HPDE6-E6E7 (cell line): ENCODE measurements at regions not wholly inside any gene's neighbourhood (a gene's known extent, or its start where the extent isn't known, plus 50 kb on each side); places are given as distances from the start of the nearest gene placed in this dataset.
A peak's percentile ranks its signal among the peaks of the same experiment; 100 is the strongest.

Experiments
- DNase-seq: peaks from one replicate; pipeline ENCODE4 v3.0.0; 2011; ENCODE audit warnings: missing footprints; ENCODE audit errors: extremely low spot score

GRCh38 chr1:239993366-239993765, 98.3 kb upstream of the FMN2 start:
- DNase-seq, result no peak

DNA sequence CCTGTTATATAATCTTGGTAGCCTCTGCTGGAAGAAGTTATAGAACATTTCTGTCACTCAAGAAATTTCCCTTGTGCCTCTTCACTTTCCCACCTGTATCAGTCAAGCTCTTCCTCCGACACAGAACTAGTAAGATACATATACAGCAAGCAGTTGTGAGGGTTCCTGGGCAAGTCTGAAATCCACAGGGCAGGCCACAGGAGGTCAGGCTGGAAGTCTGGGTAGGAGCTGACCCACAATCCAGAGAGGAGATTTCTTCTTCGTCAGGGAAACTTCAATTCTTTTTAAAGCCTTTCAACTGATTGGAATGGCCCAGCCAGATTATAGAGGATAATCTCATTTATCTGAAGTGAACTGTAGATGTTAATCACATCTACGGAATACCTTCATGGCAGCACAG, 96.4 kb upstream of the FMN2 start:
- DNase-seq, result no peak

- DNase-seq, result no peak
These were observed 94.5 kb upstream of the FMN2 start for GRCh38 chr1:239997160-239997514.

- no peak for DNase-seq
These were observed 94.0 kb upstream of the FMN2 start for GRCh38 chr1:239997515-239998311.

GRCh38 chr1:239998312-239998649, 93.4 kb upstream of the FMN2 start:
- no peak for DNase-seq

- DNase-seq, result no peak
These were observed 92.5 kb upstream of the FMN2 start for GRCh38 chr1:239999170-239999569.

GRCh38 chr1:240000634-240001033, 91.0 kb upstream of the FMN2 start:
- no peak for DNase-seq

- DNase-seq, result no peak
These were observed 90.4 kb upstream of the FMN2 start for GRCh38 chr1:240001177-240001740.

DNA sequence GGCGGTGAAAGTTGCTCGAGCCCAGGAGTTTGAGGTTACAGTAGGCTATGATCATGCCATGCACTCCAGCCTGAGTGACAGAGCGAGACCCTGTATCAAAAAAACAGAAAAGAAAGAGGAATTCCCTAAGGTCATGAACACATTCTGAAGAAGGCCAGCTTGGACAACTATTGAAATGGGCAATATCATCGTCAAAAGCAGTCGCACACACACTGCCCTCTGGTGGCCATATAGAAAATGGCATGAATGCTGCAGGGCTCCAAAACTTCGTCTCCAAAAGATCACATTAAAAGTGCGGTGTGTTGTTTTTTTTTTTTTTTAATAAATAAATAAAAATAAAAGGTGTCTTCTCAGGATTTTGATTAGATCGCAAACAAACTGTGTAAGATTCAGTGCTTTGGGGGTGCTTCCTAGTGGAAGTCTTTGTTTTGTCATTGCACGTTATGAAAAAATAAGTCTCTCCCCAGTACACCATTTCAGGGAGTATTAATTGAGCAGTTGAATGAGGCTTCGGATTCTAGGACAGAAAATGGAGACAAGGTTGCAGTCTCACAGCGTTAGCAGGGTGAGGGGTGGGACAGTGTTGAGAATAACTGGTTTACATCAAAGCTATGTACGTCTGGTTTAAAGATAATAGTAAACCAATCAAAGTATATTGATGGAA, 87.5 kb upstream of the FMN2 start:
- no peak for DNase-seq

- no peak for DNase-seq
These were observed 85.6 kb upstream of the FMN2 start for GRCh38 chr1:240005997-240006650.

DNA sequence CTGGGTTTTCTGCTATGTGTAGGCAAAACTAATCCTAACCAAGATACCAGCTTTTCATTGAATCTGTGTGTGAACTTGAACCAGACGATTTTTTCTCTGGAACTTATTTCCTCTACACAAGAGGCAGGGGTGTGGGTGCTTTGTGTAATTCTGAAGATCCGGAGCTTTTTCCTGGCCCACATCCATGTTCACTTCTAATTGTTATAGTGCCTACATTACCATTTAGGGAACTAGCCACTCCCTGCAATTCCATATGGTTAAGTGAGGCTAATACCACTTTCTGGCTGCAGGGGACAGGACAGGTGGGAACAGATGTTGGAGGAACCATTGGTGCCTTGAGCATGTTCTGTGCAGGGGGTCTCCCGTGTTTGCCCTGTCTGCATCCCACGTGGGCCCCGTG, 83.4 kb upstream of the FMN2 start:
- DNase-seq, result no peak

GRCh38 chr1:240014051-240014450, 77.6 kb upstream of the FMN2 start:
- DNase-seq, result no peak

DNA sequence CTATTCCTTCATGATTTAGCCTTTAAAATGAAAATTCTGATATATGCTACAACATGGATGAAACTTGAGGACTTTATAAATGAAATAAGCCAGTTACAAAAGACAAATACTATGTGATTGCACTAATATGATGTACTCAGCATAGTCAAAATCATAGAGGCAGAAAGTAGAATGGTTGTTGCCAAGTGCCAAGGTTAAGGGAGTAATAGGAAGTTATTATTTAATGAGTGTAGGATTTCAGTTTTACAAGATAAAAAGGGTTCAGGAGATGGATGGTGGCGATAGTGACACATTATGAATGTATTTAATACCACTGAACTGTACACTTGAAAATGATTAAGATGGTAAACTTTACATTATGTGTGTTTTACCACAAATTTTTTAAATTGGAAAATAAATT, 73.1 kb upstream of the FMN2 start:
- DNase-seq, result no peak

GRCh38 chr1:240019524-240019923, 72.2 kb upstream of the FMN2 start:
- DNase-seq, result no peak

- DNase-seq, result no peak
These were observed 70.8 kb upstream of the FMN2 start for GRCh38 chr1:240020871-240021270.

GRCh38 chr1:240021709-240022108, 70.0 kb upstream of the FMN2 start:
- no peak for DNase-seq

GRCh38 chr1:240027059-240027462, 64.6 kb upstream of the FMN2 start:
- peak; percentile 34 for DNase-seq

GRCh38 chr1:240029418-240029817, 62.3 kb upstream of the FMN2 start:
- DNase-seq, result no peak

DNA sequence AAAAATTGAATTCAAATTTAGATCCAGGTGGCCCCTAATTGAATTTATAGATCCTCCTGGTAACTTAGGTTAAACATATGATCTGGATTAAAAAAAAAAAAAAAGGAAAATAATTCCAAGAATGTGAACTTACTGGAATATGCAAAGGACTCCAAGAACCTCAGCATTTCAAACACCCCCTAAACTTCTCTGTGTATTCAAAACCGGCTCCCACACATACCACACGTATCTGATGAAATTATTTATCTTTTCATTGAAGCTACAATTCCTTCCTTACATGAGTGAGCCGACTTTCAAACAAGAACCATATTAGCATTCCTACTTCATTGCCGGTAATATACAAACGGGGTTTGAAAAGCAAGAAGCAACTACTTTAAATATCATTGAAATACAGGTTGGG, 61.4 kb upstream of the FMN2 start:
- no peak for DNase-seq

- DNase-seq, result peak; percentile 11
These were observed 60.7 kb upstream of the FMN2 start for GRCh38 chr1:240031009-240031408.

DNA sequence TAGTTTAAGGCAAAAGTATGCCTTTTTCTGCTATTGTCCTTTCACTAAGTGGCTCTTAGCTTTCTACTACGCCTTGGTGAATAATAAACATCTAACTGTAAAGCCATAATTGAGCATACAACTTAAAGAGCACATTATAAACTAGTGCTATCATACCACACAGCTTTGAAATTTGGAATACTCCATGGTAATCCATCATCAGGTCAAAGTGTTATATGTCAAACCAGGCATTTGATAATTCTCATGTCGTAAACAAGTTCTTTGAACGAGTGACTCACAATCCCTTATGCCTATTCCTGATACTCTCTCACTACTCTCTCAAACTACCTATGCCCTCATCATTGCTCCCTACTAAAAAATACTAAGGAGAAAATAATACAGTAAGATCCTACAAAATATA, 60.3 kb upstream of the FMN2 start:
- DNase-seq, result no peak

DNA sequence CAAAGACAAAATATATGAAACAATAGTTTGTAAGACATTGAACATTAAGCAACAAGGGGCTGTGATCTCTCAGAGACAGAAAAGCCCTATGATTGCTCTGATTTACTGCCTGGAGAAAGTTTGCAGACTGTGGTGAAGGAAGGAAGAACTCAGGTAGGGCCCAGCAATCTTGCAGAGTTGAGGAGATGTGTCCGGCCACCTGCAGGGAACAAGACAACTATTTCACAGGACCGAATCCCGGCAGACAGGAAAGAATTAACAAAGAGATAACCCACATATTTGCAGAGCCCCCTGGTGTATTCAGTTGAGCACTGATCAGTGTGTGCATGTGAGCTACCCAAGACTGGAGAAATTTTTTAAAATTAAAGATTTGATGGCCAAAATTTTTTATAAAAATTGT, 58.3 kb upstream of the FMN2 start:
- no peak for DNase-seq

- DNase-seq, result no peak
These were observed 55.2 kb upstream of the FMN2 start for GRCh38 chr1:240036526-240036925.
